Breast epithelium (tissue), 3 donors: ENCODE measurements at regions not wholly inside any gene's neighbourhood (a gene's known extent, or its start where the extent isn't known, plus 50 kb on each side); places are given as distances from the start of the nearest gene placed in this dataset.

ENCODE experiments used
- POLR2A ChIP-seq: fragments of 450-650 bp; IDR thresholded peaks from one replicate; pipeline ENCODE4 v1.6.1; 2016; ENCODE audit warnings: antibody characterized with exemption, mild to moderate bottlenecking, moderate library complexity
- POLR2AphosphoS5 ChIP-seq, 3 donors: sonication (generic); formaldehyde crosslinking; IDR thresholded peaks; one replicate each; pipeline ENCODE4 v1.6.1; 2017; ENCODE audit warnings: antibody characterized with exemption in 3 of 3
- TF ChIP-seq, protein P1 (sequence below), 3 donors: fragments of 450-650 bp; IDR thresholded peaks; one replicate each; pipeline ENCODE4 v1.5.1; 2016 to 2017; ENCODE audit warnings: antibody characterized with exemption in 3 of 3, mild to moderate bottlenecking in 3 of 3, moderate library complexity in 3 of 3

DNA sequence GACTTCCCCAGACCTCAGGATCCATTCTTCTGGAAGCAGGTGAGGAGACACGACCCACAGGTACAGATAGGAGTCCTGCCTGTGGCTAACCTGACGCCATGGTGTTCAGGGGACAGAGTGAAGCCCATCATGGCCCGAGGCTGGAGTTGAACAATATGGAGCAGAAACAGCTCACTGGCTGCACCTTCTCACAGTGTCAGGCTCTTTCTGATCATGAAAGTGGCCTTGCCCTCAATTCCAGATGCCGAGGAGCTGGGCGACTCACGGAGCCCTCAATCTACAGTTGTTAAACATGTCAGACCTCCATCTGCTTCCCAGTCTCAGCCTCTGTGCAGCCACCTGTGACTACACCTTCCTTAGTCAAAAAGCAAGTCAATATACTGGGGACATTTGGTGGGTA, 110.8 kb upstream of the SMAD3 start:
- TF ChIP-seq, protein P1, sequence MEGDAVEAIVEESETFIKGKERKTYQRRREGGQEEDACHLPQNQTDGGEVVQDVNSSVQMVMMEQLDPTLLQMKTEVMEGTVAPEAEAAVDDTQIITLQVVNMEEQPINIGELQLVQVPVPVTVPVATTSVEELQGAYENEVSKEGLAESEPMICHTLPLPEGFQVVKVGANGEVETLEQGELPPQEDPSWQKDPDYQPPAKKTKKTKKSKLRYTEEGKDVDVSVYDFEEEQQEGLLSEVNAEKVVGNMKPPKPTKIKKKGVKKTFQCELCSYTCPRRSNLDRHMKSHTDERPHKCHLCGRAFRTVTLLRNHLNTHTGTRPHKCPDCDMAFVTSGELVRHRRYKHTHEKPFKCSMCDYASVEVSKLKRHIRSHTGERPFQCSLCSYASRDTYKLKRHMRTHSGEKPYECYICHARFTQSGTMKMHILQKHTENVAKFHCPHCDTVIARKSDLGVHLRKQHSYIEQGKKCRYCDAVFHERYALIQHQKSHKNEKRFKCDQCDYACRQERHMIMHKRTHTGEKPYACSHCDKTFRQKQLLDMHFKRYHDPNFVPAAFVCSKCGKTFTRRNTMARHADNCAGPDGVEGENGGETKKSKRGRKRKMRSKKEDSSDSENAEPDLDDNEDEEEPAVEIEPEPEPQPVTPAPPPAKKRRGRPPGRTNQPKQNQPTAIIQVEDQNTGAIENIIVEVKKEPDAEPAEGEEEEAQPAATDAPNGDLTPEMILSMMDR (IDR thresholded peaks at IDR 0.05): no peak
- TF ChIP-seq POLR2A (no peak), POLR2AphosphoS5 (IDR thresholded peaks at IDR 0.05) (no peak)
